Activated T-cell treated with anti-CD3 and anti-CD28 coated beads for 48 hours (primary cell): ENCODE measurements at regions not wholly inside any gene's neighbourhood (a gene's known extent, or its start where the extent isn't known, plus 50 kb on each side); places are given as distances from the start of the nearest gene placed in this dataset.
"Not testable (repeated sequence)": the region's sequence is repeated elsewhere in the genome, so short reads cannot be mapped to it uniquely, and the experiment has no call there.

Experiments
- DNase-seq: peaks from one replicate; pipeline ENCODE4 v3.0.0-alpha.2; 2020; ENCODE audit warnings: low read depth

GRCh38 chr14:22252686-22253085 is 336.3 kb downstream of the DAD1 start:
- no peak for DNase-seq

GRCh38 chr14:22251090-22251489 is 337.9 kb downstream of the DAD1 start:
- DNase-seq = no peak

GRCh38 chr14:22249770-22250169 is 339.3 kb downstream of the DAD1 start:
- DNase-seq = no peak

- no peak for DNase-seq
These were observed 344.9 kb downstream of the DAD1 start for GRCh38 chr14:22243971-22244581.

GRCh38 chr14:22238320-22238719 is 350.7 kb downstream of the DAD1 start:
- DNase-seq = not testable (repeated sequence)

- no peak for DNase-seq
These were observed 355.6 kb downstream of the DAD1 start for GRCh38 chr14:22233377-22233776.

GRCh38 chr14:22232933-22233332 is 356.1 kb downstream of the DAD1 start:
- DNase-seq = no peak

- DNase-seq = no peak
These were observed 356.5 kb downstream of the DAD1 start for GRCh38 chr14:22232486-22232885.

GRCh38 chr14:22231018-22231417 is 358.0 kb downstream of the DAD1 start:
- DNase-seq = no peak

- DNase-seq = no peak
These were observed 358.5 kb downstream of the DAD1 start for GRCh38 chr14:22230517-22230916.

GRCh38 chr14:22227084-22227483 is 361.9 kb downstream of the DAD1 start:
- DNase-seq = no peak

- DNase-seq = no peak
These were observed 362.6 kb downstream of the DAD1 start for GRCh38 chr14:22226381-22226780.

GRCh38 chr14:22225516-22226140 is 363.4 kb downstream of the DAD1 start:
- no peak for DNase-seq

- DNase-seq = no peak
These were observed 367.5 kb downstream of the DAD1 start for GRCh38 chr14:22221508-22221907.

GRCh38 chr14:22220427-22220826 is 368.6 kb downstream of the DAD1 start:
- DNase-seq = no peak

- DNase-seq = no peak
These were observed 370.3 kb downstream of the DAD1 start for GRCh38 chr14:22218728-22219127.

GRCh38 chr14:22213120-22213519 is 375.9 kb downstream of the DAD1 start:
- no peak for DNase-seq

- DNase-seq = no peak
These were observed 378.1 kb downstream of the DAD1 start for GRCh38 chr14:22210906-22211305.

- no peak for DNase-seq
These were observed 379.0 kb downstream of the DAD1 start for GRCh38 chr14:22210026-22210425.

- no peak for DNase-seq
These were observed 386.0 kb downstream of the DAD1 start for GRCh38 chr14:22203036-22203435.

GRCh38 chr14:22202313-22202712 is 386.7 kb downstream of the DAD1 start:
- DNase-seq = no peak

- DNase-seq = no peak
These were observed 387.9 kb downstream of the DAD1 start for GRCh38 chr14:22200977-22201605.

- DNase-seq = not testable (repeated sequence)
These were observed 388.9 kb downstream of the DAD1 start for GRCh38 chr14:22200131-22200530.

GRCh38 chr14:22194664-22195063 is 394.4 kb downstream of the DAD1 start:
- DNase-seq = no peak
